ENCODE measurements at regions not wholly inside any gene's neighbourhood (a gene's known extent, or its start where the extent isn't known, plus 50 kb on each side); places are given as distances from the start of the nearest gene placed in this dataset.

DNA sequence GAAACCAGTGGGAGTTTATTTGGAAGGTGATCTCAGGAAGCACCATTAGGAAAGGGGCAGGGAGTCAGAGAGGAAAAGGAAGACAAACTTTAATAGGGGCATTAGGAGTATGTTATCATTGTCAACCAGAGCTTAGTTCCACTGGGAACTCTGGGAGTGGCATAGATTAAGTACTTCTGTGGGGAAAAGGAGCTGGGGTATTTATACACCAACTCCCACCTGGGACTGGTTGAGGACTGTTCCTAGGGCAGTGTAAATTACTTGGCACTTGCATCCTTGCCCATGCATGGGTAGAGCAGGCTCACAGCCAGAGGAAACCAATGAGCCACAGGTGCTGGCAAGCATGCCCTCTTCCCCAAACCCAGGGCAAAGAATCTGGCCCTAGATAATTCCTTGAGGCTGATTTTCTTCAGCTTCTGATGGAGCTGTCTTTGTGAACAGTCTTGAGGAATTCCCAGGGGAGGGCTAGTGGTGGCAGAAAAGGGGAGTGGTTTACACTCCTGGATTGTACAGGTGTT is 541.2 kb downstream of the MIAT start:
- TF ChIP-seq, protein P1, sequence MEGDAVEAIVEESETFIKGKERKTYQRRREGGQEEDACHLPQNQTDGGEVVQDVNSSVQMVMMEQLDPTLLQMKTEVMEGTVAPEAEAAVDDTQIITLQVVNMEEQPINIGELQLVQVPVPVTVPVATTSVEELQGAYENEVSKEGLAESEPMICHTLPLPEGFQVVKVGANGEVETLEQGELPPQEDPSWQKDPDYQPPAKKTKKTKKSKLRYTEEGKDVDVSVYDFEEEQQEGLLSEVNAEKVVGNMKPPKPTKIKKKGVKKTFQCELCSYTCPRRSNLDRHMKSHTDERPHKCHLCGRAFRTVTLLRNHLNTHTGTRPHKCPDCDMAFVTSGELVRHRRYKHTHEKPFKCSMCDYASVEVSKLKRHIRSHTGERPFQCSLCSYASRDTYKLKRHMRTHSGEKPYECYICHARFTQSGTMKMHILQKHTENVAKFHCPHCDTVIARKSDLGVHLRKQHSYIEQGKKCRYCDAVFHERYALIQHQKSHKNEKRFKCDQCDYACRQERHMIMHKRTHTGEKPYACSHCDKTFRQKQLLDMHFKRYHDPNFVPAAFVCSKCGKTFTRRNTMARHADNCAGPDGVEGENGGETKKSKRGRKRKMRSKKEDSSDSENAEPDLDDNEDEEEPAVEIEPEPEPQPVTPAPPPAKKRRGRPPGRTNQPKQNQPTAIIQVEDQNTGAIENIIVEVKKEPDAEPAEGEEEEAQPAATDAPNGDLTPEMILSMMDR (IDR thresholded peaks at IDR 0.05; ENCODE audit: insufficient read depth, missing control alignments) = no peak
- no peak for FAIRE-seq
- no peak for DNase-seq (ENCODE audit: insufficient read length, low spot score)

DNA sequence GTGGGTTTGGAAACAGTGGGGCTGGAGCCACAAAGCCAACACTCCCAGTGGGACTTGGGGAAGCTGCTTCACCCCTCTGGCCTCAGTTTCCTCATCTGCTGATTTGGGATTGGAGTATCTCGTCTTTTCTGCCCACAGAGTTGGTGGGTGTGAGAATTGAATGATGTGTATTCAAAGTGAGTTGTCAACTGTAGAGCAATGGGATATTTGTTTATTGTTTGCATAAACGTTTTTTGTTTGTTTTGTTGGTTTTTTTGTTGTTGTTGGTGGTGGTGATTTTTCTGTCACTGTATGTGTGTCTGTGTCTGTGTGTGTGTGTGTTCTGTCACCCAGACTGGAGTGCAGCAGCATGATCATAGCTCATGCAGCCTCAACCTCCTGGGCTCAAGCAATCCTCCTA is 542.0 kb downstream of the MIAT start:
- TF ChIP-seq, protein P1 (IDR thresholded peaks at IDR 0.05; ENCODE audit: insufficient read depth, missing control alignments) = no peak
- FAIRE-seq = no peak
- DNase-seq (ENCODE audit: insufficient read length, low spot score) = no peak

DNA sequence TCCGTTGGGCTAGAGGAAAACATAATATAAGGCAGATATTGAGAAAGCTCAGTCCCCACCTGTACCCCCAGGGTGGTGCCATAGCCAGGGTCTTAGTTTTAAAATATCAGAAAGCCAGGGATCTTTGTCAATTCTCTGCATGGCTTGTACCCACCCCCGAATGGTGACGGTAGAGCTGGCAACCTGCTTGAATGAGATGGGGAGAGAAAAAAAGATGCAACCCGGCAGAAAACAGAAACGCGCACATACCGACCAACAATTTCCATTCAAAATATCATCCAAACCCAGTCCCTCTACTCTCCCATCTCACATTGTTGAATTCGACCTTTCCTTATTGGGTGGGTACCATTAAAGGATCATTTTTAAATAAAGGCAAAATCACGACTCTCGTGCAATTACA is 543.9 kb downstream of the MIAT start:
- no peak for DNase-seq (ENCODE audit: insufficient read length, low spot score)
- TF ChIP-seq, protein P1 (IDR thresholded peaks at IDR 0.05; ENCODE audit: insufficient read depth, missing control alignments) = no peak
- FAIRE-seq = no peak

DNA sequence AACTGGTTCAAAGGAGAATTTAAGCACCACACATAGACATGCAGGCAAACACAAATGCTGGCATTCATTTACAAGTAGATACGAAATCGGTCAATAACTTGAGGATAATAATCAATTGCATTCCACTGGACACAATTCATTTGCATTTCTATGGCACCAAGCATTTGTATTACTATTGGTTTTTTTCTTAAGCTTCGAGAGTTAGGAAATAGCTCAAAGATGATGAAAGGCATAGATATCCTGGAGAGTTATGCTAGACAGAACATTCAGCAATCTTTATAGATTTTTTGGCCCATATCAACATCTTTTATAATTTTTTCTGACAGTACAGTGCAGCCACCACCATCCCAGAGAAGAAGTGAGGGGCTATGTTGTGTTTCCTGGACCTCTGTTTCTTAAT is 544.4 kb downstream of the MIAT start:
- no peak for DNase-seq (ENCODE audit: insufficient read length, low spot score)
- FAIRE-seq = no peak
- TF ChIP-seq, protein P1 (IDR thresholded peaks at IDR 0.05; ENCODE audit: insufficient read depth, missing control alignments) = no peak

DNA sequence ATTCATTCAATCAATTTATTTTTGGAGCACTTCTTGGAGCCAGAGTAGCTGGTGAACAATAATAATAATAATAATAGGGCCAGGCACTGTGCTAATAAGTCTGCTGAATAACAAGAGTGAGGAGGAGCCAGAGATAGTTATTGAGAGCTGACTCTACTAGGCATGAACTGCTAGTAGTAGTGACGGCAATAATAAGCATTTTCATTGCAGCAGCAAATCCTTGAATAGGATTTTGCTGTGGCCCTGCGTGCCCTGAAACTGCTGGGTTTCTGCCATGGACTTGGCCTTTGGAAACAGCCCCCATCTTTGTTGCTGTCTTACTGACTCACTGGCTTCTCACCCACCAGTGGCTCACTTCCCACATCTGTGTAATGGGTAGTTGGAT is 545.9 kb downstream of the MIAT start:
- no peak for DNase-seq (ENCODE audit: insufficient read length, low spot score)
- TF ChIP-seq, protein P1 (IDR thresholded peaks at IDR 0.05; ENCODE audit: insufficient read depth, missing control alignments) = no peak
- no peak for FAIRE-seq

DNA sequence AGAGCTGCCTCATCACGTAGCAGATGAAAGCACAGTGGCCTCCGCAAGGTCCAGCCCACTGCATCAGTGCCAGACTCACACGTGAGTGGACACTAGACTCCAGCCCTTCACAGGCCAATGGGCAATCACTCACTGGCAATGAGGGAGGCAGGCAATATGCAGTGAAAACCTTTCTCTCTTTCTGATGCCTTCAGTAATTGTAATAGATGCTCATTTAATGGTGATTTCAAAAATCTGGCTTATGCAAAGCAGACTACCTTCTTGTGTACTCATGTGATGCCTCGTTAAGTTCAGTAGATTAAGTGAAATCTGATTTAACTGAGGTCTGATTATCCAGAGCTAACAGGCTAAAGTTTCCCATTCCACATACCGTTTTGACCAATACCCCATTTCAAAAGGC is 546.9 kb downstream of the MIAT start:
- DNase-seq (ENCODE audit: insufficient read length, low spot score) (no peak), FAIRE-seq (no peak)
- TF ChIP-seq, protein P1 (IDR thresholded peaks at IDR 0.05; ENCODE audit: insufficient read depth, missing control alignments) = no peak

DNA sequence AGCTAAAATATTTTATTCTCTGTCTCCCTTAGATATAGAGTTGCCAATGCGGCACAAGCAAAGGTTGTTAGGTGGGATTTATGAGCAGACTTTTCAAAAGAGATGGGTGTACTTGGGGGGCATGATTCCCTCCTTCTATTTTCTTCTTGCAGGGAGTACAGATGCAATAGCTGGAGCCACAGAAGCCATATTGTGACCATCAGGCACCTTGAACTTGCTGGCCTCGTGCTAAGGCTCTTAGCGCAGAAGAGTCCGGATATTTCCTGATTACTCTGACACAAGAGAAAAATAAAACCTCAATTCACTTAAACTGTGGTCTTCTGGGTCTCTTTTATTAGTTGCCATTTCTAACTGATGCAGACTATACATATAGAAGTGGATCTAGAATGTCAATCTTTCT is 547.4 kb downstream of the MIAT start:
- FAIRE-seq (no peak), DNase-seq (ENCODE audit: insufficient read length, low spot score) (no peak)
- TF ChIP-seq, protein P1 (IDR thresholded peaks at IDR 0.05; ENCODE audit: insufficient read depth, missing control alignments) = no peak

Measured in D721Med (cell line).